IPS-18a (cell line): ENCODE measurements at regions not wholly inside any gene's neighbourhood (a gene's known extent, or its start where the extent isn't known, plus 50 kb on each side); places are given as distances from the start of the nearest gene placed in this dataset.

ENCODE experiments used
- H3K27ac ChIP-seq: one replicate; pipeline ENCODE4 v1.5.1; 2013; ENCODE audit warnings: low read length
- H3K27me3 ChIP-seq: one replicate; pipeline ENCODE4 v1.6.1; 2013; ENCODE audit warnings: mild to moderate bottlenecking, low read length; ENCODE audit not compliant: control insufficient read depth, insufficient read depth
- H3K36me3 ChIP-seq: one replicate; pipeline ENCODE4 v1.6.1; 2013; ENCODE audit warnings: low read depth, low read length; ENCODE audit not compliant: control insufficient read depth
- H3K4me1 ChIP-seq: one replicate; pipeline ENCODE4 v1.6.1; 2013; ENCODE audit warnings: low read depth, low read length; ENCODE audit not compliant: control insufficient read depth
- H3K4me3 ChIP-seq: one replicate; pipeline ENCODE4 v1.5.1; 2013; ENCODE audit warnings: low read length
- H3K9ac ChIP-seq: one replicate; pipeline ENCODE4 v1.6.1; 2013; ENCODE audit warnings: mild to moderate bottlenecking, low read length, moderate library complexity
- H3K9me3 ChIP-seq: one replicate; pipeline ENCODE4 v1.6.1; 2013; ENCODE audit warnings: low read depth, low read length; ENCODE audit not compliant: control insufficient read depth

DNA sequence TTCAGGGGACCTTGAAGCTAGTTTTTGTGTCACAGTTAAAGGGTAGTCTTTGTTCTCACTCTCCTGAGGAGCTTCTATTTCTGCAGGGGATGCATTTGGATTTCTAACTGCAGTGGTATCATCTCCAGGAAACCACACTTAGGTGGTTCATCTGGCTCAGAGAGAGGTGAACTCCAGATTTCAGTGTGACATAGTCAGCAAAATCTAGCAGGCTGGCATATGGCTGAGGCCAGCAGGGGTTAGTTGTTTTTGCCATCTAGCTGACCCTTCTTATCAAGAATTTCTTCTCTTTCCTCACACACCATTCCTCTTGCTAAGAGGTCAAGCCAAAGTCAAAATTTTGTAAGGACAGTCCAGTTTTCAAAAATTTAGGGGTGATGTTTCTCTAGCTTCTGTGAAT lies 248.2 kb downstream of the REEP3 start:
- Histone ChIP-seq H3K9ac (no peak overlapping the region), H3K27me3 (no peaks in the 10 kb centered on the region), H3K27ac (no peak overlapping the region), H3K9me3 (no peaks in the 10 kb centered on the region), H3K4me1 (no peaks in the 10 kb centered on the region), H3K36me3 (no peaks in the 10 kb centered on the region), H3K4me3 (no peak overlapping the region)

DNA sequence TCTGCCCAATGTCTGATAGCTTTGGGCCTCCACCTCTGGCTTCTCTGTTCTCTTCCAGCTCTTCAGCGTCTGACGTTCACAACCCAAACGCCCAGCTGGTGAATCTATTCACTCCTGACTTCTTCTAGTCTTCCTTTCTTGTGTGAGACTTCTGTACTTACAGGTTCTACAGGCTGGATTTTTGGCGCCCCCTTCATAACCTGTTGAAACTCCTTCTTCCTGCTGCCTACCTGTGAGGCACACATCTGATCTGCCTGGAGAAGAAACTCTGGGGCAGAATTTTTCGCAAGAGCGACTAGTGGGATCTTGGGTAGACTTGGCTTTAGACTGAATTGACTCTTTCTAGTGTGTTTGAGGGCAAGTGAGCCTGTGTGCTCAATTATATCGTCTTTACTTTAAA lies 249.3 kb downstream of the REEP3 start:
- Histone ChIP-seq H3K36me3 (no peaks in the 10 kb centered on the region), H3K4me3 (no peak overlapping the region), H3K9ac (no peak overlapping the region), H3K27ac (no peak overlapping the region), H3K9me3 (no peaks in the 10 kb centered on the region), H3K27me3 (no peaks in the 10 kb centered on the region), H3K4me1 (no peaks in the 10 kb centered on the region)

DNA sequence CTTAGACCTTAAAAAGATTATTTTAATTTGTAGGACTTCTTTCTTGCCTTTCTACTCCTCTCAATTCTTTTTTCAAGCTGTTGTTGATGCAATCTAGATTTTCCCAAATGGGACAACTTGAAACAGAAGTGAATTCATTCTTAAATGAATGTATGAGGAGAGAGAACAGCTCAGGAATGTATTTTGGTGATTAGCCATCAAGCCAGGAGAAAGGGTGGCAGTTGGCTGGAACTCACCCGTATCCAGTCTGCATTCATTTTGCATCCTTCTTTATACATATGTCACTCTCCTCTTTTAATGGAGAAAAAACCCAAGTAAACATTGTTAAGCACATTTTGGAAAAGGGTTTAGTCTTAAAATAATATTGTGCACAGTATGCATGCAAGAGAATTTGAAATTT lies 251.3 kb downstream of the REEP3 start:
- Histone ChIP-seq H3K9ac (no peak overlapping the region), H3K27me3 (no peaks in the 10 kb centered on the region), H3K4me1 (peaks cover 4% of the 10 kb centered on the region)

DNA sequence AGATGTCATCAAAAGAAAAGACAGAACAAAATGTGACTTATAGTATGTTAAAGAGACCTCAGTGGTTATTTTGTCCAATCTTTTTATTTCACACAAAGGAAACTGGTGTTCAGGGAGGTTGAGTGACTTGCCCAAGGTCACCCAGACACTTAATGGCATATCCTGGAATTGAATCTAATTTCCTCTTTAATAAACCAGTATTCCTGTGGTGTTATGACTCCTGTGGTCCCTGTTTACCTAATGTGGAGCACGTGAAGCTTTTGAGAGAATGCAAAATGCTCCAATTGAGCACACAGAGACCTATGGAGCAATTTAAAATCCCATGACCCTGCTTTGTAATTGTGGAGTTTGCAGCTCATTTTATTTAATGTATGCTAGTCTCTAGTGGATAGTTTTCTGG lies 251.9 kb downstream of the REEP3 start:
- H3K4me1 ChIP-seq = peaks cover 4% of the 10 kb centered on the region
- H3K36me3 ChIP-seq = no peaks in the 10 kb centered on the region
- H3K27me3 ChIP-seq = no peaks in the 10 kb centered on the region
- H3K4me3 ChIP-seq = no peak overlapping the region
- no peak overlapping the region for H3K9ac ChIP-seq
- H3K9me3 ChIP-seq = no peaks in the 10 kb centered on the region
- no peak overlapping the region for H3K27ac ChIP-seq

More for the DNA sequence above, 251.3 kb downstream of the REEP3 start:
- Histone ChIP-seq H3K4me3 (no peak overlapping the region), H3K36me3 (no peaks in the 10 kb centered on the region), H3K27ac (no peak overlapping the region), H3K9me3 (no peaks in the 10 kb centered on the region)

DNA sequence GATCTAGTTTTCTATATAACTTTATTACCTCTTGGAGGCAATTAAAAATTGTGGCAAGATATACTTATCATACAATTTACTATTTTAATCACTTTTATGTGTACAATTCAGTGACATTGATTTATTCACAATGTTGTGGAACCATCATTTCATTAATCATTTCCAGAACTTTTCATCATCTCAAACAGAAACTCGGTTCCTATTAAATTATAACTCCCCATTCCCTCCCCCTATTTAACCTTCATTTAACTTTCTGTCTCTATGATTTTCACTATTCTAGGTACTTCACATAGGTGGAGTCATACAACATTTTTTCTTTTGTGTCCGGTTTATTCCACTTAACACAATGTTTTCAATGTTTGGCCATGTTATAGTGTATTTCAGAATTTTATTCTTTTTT lies 252.8 kb downstream of the REEP3 start:
- no peaks in the 10 kb centered on the region for H3K27me3 ChIP-seq

DNA sequence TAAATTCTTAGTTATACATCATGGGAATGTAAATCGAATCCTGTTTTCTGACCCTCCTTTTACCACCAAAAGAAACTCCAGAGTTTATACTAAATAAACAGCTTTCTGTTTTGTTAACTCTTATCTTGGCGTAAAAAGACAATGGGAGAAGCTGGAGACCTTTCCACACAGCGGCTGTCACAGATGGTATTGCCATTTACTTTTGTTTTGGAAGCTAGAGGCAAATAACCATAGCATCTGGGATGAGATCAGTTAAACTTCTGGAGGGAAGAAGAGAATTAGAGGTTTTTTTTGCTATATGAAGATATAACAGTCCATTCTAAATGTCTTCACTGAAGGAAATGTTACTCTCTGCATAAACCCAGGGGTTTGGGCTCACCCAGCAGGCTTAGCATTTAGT lies 258.9 kb downstream of the REEP3 start:
- no peak overlapping the region for H3K4me3 ChIP-seq

More for the DNA sequence above, 252.8 kb downstream of the REEP3 start:
- Histone ChIP-seq H3K4me1 (peaks cover 4% of the 10 kb centered on the region), H3K27ac (no peak overlapping the region), H3K36me3 (no peaks in the 10 kb centered on the region), H3K9me3 (no peaks in the 10 kb centered on the region), H3K9ac (no peak overlapping the region), H3K4me3 (no peak overlapping the region)

DNA sequence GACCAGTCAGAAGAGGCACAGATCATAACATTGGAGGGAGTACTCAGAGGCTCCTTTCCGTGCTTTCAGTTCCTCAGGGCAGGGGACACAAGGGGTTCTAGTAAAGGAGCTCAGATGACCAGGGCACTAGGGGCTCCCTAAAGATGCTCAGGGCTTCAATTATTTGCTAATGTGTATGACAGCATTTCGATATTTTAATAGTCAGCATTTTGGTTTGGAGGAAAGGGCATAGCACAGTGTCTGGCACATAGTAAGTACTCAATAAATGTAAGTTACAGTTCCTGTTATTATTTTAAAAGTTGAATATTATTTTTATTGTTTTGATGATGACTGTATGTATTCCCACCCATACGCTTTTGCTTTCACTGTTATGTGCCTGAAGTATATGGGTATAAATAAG lies 260.0 kb downstream of the REEP3 start:
- no peaks in the 10 kb centered on the region for H3K27me3 ChIP-seq
- H3K4me1 ChIP-seq = no peaks in the 10 kb centered on the region
- H3K4me3 ChIP-seq = no peak overlapping the region
- no peaks in the 10 kb centered on the region for H3K36me3 ChIP-seq
- H3K27ac ChIP-seq = no peak overlapping the region
- no peak overlapping the region for H3K9ac ChIP-seq
- no peaks in the 10 kb centered on the region for H3K9me3 ChIP-seq

More for the DNA sequence above, 258.9 kb downstream of the REEP3 start:
- Histone ChIP-seq H3K36me3 (no peaks in the 10 kb centered on the region), H3K27me3 (no peaks in the 10 kb centered on the region), H3K9me3 (no peaks in the 10 kb centered on the region), H3K4me1 (peaks cover 4% of the 10 kb centered on the region), H3K9ac (no peak overlapping the region), H3K27ac (no peak overlapping the region)

DNA sequence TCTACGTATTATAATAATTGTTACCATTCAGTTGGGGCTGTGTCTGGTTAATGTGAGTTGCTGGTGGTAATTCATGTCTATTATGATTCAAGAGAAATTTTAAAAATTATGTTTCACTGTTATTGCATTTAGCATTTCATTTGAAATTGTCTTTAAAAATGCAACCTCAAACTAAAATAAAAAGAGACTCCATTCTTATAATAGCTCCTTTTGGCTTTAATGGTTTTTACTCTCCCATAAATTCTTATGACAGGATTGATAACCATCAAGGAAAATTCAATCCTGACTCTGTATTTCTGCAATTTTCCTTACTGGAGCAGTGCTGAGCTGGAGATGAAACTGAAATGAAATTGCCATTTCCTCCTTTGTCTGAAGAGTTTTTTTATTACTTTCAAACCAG lies 262.7 kb downstream of the REEP3 start:
- Histone ChIP-seq H3K36me3 (no peaks in the 10 kb centered on the region), H3K4me1 (no peaks in the 10 kb centered on the region), H3K4me3 (no peak overlapping the region), H3K27ac (no peak overlapping the region), H3K27me3 (no peaks in the 10 kb centered on the region), H3K9ac (no peak overlapping the region), H3K9me3 (no peaks in the 10 kb centered on the region)

DNA sequence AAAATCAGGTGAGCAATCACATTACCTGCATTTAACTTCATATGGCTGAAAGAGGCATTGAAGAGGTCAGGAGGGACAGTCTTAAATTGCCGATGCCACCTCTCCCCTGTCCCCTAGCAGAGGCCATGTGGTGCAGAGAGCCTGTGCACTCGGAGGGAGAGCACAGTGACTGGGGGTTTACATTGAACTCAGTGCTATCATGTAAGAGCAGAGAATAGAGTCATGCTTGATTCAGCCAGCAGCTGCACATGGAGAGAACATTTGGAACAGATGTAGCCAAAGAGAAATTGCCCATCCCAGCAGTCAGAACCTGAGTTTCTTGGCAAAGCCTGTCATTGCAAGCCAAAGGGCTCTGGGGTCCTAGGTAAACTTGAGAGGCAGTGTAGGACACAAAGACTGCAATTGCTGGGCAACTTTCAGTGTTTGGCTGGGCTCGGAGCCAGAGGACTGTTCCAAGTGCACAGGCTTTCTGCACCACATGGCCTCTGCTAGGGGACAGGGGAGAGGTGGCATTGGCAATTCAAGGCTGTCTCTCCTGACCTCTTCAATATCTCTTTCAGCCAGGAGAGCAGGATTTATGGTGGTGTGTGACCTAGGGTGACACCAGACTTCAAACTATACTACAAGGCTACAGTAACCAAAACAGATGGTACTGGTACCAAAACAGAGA lies 267.1 kb downstream of the REEP3 start:
- no peaks in the 10 kb centered on the region for H3K4me1 ChIP-seq
- no peaks in the 10 kb centered on the region for H3K9me3 ChIP-seq
- H3K27me3 ChIP-seq = no peaks in the 10 kb centered on the region
- no peak overlapping the region for H3K27ac ChIP-seq
- H3K36me3 ChIP-seq = no peaks in the 10 kb centered on the region
- H3K4me3 ChIP-seq = no peak overlapping the region
- H3K9ac ChIP-seq = no peak overlapping the region

DNA sequence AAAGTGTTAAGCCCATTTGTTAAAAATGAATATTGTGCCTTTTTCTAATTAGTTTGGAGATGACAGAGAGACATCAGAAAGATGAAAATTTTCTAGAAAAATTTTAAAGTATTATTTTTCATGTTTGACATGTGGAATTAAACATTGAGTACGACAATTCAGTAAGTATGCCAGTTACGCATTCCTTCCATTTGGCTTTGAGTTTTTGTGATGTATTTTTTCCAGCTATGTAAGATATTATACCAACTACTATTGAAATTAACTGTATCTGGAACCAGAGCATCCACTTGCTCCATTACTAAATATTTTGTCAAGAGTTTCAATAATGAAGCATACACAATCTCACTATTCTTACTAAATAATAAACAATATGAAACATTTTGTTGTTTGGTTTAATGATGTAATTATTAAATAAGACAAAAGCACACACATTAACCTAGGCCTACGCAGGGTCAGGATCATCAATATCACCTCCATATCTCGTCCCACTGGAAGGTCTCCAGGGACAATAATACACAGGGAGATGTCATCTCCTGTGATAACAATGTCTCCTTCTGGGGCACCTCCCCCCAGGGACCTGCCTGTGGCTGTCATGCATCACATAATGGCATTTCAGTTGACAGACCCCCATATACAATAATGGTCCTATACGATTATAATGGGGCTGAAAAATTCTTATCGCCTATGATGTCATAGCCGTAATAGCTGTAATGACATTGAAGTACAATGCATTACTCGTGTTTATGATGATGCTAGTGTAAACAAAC lies 274.1 kb downstream of the REEP3 start:
- no peak overlapping the region for H3K4me3 ChIP-seq
- H3K36me3 ChIP-seq = no peaks in the 10 kb centered on the region
- no peaks in the 10 kb centered on the region for H3K9me3 ChIP-seq
- H3K27me3 ChIP-seq = no peaks in the 10 kb centered on the region
- H3K4me1 ChIP-seq = peaks cover 9% of the 10 kb centered on the region
- no peak overlapping the region for H3K27ac ChIP-seq
- H3K9ac ChIP-seq = no peak overlapping the region

DNA sequence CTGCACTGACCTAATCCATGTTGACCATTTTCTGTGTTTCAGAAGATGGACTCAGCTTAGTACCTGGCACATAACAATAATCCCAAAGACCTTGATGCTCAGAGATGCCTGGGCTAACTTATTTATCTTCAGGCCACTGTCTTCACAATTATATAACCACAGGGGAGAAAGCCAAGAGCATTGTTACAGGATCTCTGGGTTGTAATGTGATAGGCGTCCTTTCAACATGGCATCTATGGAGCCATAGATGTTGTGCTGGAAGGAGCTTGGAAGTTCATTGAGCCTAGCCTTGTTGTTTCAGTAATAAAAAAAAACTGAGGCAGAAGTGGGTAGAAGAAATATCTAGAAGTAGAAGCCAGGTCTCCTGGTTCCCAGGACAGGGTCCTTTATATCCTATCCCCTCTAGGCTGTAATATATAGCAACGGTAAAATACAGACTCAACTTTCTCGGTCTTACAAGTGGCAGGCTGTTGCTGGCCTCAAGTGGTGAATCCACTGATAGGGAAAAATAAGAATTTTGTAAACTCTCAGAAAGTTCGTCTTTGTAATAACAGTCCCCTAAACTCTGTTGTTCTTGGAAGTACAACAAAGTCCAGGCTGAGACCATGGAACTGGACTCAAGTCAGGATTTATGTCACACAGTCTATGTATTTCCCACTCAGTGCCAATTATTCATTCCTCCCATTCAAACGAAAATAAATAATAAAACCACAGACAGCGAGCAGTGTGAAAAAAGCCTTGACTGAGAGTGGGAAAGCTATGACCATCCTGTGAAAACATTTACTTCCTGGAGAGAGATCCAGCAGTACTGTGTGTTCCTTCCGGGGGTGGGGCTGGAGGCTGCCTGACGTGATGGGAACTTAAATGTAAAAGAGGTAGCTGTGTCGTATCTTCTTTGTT lies 277.6 kb downstream of the REEP3 start:
- Histone ChIP-seq H3K4me1 (peaks cover 9% of the 10 kb centered on the region), H3K9ac (no peak overlapping the region), H3K9me3 (no peaks in the 10 kb centered on the region), H3K4me3 (no peak overlapping the region), H3K27ac (no peak overlapping the region), H3K36me3 (no peaks in the 10 kb centered on the region), H3K27me3 (no peaks in the 10 kb centered on the region)
